Limb (tissue), 2 donors: ENCODE measurements at regions not wholly inside any gene's neighbourhood (a gene's known extent, or its start where the extent isn't known, plus 50 kb on each side); places are given as distances from the start of the nearest gene placed in this dataset.

Experiments
- DNase-seq, 2 donors: peaks; one replicate each; pipeline ENCODE4 v3.0.0-alpha.2; 2016; ENCODE audit errors: extremely low spot score in 2 of 2

DNA sequence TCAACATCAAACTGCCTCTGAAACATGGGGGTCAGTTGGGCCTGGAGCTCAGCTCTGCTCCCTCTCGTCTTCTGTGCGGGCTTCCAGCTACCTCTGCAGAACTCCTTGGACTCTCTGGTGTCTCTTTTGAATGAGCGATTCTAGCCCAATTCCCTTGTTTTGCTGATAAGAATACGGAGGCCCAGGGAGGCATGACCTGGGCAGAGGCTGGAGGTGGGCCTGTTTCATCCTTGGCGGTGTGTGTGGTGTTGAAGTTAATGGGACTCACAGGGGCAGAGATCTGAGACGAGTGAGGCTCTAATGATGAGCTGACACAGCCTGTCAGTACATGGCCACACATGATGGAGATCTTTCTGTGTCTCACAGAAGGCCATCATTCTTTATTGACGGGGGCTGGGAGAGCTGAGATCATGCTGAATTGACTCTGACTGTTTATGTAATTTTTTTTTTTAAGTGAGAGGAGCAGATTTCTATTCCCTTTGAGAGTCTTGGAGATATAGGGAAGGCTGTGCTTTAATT is 134.5 kb downstream of the URB2 start:
- no peak for DNase-seq

DNA sequence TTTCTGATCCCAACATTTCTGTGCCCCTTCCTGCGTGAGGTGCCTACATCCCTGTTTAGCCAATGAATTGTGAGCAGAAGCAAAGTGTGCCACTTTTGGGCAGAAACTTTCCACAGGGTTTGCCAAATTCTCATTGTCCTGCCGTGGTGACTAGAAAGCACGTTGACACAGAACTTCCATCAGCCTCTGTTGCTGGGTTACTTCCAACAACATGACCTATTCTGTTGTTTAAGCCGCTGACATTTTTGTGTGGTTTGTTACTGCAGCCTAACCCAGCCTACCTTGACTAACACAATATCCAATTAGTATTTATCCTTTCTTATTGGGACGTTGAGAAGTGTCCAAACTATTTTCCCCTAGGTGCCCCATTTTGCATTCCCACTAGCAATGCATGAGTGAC is 136.8 kb downstream of the URB2 start:
- DNase-seq: no peak

- no peak for DNase-seq
Measured at GRCh38 chr1:229768232-229768631, 142.2 kb downstream of the URB2 start.

GRCh38 chr1:229769006-229769405 is 143.0 kb downstream of the URB2 start:
- DNase-seq: no peak

DNA sequence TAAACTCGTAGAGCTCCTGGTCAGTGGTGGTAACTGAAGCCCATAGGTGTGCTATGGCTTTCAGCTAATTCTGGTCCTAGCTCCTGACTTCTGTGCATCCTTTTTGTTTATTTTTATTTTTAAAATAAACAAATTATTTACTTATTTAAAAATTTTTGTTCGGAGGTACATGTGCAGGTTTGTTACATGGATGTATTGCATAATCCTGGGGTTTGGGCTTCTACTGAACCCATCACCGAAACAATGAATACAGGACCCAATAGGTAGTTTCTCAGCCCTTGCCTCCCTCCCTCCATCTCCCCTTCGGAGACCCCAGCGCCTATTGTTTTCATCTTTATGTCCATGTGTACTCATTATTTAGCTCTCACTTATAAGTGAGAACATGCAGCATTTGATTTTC is 143.8 kb downstream of the URB2 start:
- no peak for DNase-seq

DNA sequence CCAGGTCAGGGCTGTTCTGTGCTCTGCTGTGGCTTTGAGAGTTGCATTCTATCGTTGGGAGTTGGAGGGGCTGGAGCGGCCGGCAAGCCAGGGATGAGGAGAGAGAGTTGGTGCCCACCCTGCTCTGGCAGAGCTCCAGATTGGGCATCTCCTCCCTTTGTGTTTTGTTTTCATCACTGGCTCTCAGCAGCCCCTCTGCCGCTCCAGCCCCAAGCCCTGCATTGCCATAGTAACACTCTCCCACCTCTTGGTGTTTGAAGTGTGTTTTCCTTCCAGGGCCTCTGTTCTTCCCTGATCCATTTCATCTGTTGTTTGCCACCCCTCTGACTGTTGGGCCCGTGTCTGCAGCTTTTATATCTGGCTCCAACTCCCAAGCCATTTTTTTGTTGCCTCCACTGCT is 152.7 kb downstream of the URB2 start:
- peak in 1 of 2 donors; percentile 49 for DNase-seq

DNA sequence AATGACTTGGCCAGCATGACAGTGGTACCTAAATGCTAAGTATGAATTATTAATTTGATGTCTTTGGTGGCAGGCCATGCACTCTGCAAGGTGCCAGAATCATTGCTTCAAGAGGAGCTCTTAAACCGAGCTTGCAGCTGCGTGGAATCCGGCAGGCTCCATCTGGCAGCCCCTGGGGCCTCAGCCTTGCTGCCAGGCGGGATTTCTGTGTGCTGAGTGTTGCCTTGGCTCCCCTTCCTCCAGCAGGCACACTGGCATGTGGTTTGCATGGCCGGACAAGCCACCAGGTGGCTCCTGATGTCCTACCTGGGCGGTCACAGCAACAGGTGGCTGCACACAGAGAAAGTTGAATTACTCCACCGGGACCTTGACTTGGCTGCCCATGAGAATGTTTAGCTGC is 155.4 kb downstream of the URB2 start:
- DNase-seq: peak in 1 of 2 donors; percentile 50

GRCh38 chr1:229782469-229782868 is 156.4 kb downstream of the URB2 start:
- DNase-seq: no peak

DNA sequence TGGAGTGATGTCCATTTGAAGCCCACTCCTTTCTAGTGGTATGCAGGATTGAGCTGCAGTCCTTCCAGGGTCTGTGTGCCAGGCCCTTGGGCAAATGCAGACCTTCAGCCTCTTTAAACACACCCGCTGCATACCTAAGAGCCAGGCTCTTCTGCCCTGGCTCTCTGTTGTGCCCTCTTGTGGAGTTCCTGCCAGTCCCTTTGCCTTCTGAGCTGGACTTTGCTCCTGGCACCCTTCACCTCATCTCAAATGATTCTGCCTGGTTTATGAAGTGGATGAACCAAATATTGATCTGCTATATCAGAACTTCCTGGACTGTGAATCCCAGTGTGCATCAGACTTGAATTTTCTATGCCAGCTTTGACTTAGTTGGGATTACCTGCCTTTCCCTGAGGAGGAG is 158.8 kb downstream of the URB2 start:
- DNase-seq: no peak

DNA sequence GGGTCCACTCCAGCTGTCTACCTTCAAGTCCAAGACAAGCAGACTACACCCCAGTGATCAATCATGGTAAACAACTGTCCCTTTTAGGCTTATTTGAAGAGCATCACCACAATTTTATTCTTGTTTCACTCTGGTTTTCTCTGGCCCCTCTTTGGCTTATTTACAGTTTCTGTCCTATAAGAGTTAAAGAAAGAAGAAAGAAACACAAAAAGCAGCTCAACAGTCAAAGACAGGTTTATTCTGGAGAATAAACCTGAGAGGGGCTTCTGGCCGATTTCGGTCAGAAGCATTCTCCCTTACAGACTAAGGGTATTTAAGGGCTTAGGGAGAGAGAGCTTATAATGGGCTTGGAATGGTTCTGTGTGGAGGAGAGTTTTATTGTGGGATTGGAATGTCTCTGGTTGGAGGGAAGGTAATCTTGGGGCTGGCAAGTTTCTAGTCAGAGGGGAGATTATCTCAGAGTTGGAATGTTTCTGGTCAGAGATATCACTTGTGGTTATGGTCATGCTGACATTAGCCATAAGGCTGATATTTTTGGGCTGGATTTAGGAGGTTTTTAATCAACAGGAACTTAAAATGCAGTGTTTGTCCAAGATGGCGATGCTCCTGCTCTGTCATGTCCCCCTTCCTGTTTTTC is 161.0 kb downstream of the URB2 start:
- DNase-seq: no peak

DNA sequence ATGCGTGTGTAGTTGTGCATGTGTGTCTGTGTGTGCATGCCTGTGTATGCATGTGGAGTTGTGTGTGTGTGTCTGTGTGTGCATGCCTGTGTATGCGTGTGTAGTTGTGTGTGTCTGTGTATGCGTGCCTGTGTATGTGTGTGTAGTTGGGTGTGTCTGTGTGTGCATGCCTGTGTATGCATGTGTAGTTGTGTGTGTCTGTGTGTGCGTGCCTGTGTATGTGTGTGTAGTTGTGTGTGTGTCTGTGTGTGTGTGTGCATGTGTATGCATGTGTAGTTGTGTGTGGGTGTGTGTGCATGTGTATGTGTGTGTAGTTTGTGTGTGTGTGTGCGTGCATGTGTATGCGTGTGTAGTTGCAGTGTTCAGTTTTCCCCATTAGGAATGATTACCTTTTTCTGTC is 162.0 kb downstream of the URB2 start:
- no peak for DNase-seq

DNA sequence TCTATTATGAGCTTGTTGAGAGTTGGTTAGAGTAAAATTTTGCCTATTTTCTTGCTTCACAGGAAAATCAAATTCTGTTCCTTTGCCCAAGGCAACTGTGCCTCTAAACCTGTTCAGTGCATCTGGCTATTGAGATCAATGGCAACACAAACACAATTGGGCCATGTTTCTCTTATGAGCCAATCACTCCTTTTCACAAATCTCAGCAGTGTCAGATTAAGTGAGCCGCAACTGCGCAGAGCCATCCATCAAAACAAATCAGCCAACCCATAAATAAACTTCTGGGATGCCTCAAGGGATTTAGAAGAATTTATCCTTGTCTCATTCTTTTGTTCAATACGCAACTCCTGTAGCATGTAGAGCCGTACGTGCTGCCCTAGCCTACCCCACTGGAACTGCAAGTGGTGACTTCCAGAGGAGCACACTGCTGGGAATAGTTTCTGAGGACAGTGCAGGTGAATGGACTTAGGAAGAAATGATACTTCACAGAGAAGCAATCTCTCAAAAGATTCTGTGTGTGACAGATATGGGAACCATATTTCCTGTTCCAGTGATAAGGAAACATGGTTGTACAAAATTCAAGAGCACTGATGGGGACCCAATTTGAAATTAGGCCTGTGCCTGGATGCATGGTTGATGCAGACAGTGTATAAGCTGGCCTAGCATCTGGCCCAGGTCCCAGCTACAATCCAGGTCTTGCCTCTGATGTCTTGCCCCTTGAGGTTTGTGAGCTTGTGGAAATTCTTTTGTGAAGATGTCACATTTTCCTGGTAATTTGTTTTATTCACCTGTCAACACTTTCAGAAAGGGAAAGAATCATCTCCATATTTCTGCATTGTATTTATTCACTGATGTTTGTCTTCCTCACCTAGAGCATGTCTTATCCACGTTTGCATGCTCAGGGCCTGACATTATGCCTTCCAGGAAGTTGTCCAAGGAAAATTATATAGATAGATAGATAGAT is 166.2 kb downstream of the URB2 start:
- DNase-seq: no peak

GRCh38 chr1:229793488-229793887 is 167.4 kb downstream of the URB2 start:
- no peak for DNase-seq

GRCh38 chr1:229798558-229798957 is 172.5 kb downstream of the URB2 start:
- DNase-seq: no peak

DNA sequence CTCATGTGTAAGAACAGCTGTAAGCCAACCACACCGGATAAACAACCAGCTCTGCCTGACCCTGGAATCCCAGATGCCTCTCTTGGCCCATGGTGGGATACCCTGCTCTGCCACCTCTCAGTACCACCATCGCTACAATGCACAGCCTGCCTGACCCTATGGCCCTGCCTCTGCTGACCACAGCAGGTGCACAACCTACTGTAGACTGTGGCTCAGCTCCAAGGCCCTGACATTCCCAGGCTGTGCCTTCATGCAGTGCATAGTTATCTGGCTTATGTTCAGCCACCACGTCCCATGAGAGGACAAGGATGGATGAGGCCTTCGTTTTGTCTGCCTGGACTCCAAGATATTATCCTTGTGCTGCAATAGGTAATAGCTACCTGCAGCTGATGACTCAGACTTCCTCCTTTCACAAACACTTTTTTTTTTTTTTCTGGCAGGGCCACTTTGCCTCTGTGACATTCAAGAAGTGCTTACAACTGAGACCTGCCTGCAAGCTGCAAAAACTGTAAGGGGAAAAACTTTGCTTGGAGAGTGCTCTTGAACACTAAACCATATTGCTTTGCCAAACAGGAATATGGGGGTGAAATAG is 177.7 kb downstream of the URB2 start:
- no peak for DNase-seq

DNA sequence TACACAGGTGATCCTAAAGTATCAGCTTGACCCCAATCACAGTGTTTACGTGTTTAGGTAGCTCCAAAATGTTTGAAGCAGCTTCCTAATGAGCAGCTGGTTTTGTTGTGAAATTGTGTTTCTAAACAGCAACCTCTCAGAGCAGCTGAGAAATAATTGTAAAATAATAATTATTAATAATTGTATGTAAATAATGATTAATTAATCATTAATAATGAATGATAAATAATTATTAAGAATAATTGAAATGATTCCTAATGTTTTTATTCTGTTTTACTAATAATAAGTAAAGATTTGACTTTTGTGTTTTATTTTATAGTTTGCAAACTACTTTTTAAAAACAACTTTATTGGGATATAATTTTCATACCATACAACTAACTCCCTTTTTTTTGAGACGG is 182.2 kb downstream of the URB2 start:
- no peak for DNase-seq

DNA sequence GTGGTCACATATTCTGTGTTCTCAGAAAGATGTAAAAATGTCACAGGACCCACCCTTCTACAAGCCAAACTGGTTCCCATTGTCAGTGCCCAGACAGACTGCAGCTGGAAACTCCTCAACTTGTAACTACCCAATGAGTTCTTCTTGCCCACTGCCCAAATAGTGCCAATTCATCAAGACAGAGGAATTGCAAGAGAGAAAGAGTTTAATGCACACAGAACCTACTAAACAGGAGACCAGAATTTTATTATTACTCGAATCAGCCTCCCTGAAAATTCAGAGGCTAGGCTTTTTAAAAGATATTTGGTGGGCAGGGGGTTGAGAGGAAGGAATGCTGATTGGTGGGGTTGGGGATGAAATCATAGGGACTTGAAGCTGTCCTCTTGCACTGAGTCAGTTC is 184.1 kb downstream of the URB2 start:
- DNase-seq: no peak

- DNase-seq: no peak
Measured at GRCh38 chr1:229810961-229811360, 184.9 kb downstream of the URB2 start.

GRCh38 chr1:229812148-229812547 is 186.1 kb downstream of the URB2 start:
- DNase-seq: no peak

GRCh38 chr1:229812693-229813092 is 186.6 kb downstream of the URB2 start:
- no peak for DNase-seq

GRCh38 chr1:229815076-229815475 is 189.0 kb downstream of the URB2 start:
- DNase-seq: no peak

GRCh38 chr1:229815961-229816360 is 189.9 kb downstream of the URB2 start:
- DNase-seq: no peak
